NCI-H146 treated with DMSO at 0.1 percent for 48 hours (cell line): ENCODE measurements at regions not wholly inside any gene's neighbourhood (a gene's known extent, or its start where the extent isn't known, plus 50 kb on each side); places are given as distances from the start of the nearest gene placed in this dataset.

ENCODE experiments used
- DNase-seq: peaks from one replicate; lab custom pipeline; 2025; ENCODE audit not compliant: unreplicated experiment; lab: John Stamatoyannopoulos, UW

GRCh38 chr3:148131990-148132638, 565.6 kb upstream of the AGTR1 start:
- DNase-seq: no peak

DNA sequence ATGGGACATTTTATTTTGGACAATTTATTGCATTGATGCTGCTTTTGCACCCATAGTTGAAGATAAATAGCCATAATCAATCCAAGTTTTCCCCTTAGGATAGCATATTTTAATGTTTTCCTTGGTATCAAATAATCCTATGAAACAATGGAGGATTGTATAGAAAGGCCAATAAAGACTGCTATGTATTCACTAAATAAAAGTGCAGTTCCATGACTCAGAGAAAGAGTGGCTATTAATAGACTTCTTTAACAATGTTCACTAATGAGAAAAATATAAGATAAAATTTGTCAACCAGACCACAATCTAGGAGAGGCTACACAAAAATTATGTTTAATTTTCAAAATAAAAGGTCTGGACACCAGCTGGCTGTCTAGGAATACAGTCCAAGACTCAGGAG, 560.9 kb upstream of the AGTR1 start:
- no peak for DNase-seq

DNA sequence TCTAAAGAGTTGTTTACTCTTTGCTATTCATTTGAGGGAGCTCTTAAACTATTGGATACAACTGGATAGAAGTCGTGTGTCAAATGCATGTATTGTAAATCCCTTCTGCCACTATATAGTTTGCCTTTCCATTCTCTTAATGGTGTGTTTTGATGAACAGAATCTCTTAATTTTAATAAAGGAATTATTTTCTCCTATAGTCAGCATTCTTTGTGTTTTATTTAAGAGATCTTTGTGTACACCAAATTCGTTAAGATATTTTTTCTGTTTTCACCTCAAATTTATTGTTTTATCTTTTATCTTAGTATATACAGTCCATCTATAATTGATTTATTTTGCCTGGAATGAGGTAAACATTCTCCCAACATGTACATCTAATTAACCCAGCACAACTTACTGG, 551.5 kb upstream of the AGTR1 start:
- no peak for DNase-seq

GRCh38 chr3:148146947-148147826, 550.5 kb upstream of the AGTR1 start:
- DNase-seq: no peak

GRCh38 chr3:148147903-148148302, 549.8 kb upstream of the AGTR1 start:
- DNase-seq: no peak

- DNase-seq: no peak
Observed at GRCh38 chr3:148149556-148149955, 548.1 kb upstream of the AGTR1 start.

DNA sequence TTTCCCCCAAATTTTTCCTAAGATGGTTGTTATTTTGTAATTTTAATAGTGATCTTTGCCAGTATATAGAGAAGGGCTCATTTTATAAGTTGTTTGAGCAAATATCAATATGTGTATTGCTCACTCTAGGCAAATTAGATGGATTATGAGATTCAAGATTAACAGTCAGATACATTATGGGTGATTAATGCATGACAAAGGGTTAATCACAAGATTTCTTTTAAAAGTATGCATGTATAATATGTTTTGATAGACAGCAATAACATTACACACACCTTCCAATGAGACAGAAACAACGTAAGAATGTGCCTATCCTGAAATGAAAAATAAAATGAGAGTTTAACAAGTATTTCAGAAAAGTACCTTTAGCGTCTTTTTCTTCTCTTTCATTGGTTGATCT, 547.6 kb upstream of the AGTR1 start:
- DNase-seq: no peak

DNA sequence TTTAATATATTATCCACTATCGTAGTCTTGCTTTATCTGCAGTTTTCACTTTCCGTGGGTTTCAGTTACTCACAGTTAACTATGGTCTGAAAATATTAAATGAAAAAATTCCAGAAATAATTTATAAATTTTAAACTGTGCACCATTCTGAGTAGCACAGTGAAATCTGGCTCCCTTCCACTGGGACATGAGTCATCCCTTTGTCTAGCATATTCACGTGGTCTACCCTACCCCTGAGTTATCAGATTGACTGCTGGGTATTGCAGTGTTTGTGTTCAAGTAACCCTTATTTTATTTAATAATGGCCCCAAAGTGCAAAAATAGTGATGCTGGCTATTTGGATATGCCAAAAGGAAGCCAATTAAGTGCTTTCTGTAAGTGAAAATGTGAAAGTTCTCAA, 539.5 kb upstream of the AGTR1 start:
- DNase-seq: no peak

DNA sequence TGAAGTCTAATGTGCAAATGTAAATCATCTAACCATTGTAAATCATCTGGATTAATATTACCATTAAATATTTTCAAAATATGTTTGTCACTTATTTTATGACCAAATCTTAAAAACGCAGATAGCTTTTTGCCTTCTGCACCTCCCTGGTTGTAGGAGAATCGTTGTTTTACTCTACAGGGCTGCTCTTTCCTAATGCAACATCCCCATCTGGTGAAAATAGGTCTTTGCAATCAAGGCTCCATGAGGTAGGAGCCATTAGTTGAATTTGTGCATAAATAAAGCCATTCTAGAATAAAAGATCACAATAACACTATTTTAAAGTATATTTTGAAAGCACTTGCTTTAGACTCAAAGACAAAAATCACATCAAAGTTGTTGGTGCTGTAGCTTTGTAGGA, 535.6 kb upstream of the AGTR1 start:
- no peak for DNase-seq

DNA sequence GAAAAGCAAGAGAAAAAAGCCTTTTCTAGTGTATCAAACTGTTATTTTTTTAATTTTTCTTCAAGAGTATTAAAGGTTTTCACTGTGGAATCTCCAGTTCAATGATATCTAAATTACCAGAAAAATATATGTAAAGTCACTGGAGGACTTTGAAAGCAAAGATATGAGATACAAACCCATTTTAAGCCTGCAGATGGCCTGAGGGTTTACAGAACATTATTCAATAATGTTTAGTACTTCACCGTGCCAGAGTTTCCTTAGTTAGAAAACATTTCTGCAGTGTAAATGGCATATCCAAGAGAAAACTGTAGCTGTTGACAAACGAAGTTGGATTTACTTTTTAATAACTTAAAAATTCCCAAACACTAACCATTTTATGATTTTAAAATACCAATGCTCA, 529.4 kb upstream of the AGTR1 start:
- no peak for DNase-seq

DNA sequence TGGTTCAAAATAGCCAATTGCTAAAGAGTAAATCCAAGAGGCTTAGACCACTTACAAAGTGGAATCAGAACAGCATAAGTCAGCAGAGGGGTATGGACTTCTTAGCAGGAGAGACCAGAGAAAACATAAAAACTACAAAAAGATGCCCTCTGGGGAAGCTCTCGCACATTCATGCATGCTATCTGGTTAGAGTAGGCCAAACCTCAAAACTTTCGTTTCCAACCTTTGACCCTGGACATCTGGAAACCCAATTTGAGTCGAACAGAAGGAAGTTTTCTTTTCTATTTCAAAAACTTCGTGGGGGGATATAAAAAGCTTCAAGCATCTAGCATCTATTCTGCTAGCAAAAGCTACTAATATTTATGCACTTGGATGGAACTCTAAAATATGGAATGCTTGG, 523.9 kb upstream of the AGTR1 start:
- no peak for DNase-seq

GRCh38 chr3:148175214-148175613, 522.5 kb upstream of the AGTR1 start:
- no peak for DNase-seq

DNA sequence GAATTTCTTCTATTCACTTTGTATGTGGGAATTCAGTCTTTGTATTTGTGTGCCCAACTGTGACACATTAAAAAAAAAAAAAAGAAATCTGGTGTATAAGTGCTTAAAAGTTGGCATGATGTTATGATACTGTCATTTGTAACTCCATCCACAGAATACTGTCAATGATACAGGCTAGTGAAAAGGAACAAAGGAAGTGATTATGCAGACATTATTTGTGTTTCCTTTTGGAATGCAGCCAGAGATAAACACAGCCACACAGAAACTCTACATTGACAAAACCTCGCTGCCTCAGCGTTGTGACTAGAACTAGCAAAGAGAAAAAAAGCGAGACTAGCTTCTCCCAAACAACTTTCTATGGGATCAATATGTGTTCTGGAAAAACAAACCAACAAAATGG, 519.2 kb upstream of the AGTR1 start:
- DNase-seq: peak; percentile 80

DNA sequence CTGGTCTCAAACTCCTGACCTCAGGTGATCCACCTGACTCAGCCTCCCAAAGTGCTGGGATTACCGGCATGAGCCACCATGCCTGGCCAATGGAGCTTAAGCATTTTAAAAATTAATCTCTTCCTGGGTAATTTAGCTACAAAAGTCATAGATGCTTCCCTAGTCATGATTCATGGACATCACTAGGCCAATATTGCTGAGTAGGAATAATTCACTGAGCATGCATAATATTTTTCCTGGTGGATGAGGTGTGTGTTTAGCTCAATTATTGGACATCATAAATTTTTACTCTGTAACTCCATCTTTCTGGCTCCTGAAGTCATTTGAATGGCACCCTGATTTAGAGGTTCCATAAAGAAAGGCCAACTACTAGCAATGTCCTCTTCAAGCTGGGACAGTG, 512.9 kb upstream of the AGTR1 start:
- DNase-seq: no peak

- DNase-seq: no peak
Observed at GRCh38 chr3:148186881-148187280, 510.8 kb upstream of the AGTR1 start.

GRCh38 chr3:148187296-148187695, 510.4 kb upstream of the AGTR1 start:
- DNase-seq: no peak

DNA sequence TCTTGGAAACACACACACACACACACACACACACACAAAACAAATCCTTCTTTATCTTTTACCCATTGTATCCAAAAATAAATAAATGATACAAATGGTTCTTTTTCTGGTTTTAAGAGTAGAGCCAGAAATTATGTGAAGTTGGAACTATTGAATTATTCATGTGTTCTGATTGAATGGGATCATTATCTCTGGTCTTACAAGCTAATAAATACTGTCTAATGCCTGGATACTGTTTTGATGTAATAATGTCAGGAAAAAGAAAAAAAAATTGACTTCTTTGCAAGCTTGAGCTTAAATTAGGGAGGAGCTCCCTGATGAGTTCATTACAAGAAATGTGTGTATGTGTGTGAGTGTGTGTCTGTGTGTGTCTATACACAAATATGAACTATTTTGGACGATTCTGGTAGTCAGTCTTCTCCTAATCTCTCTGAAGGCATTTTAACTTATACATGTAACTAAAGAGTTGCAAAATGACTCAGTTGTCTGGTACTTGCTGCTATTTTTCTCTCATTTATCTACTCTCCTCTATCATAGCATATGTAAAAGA, 507.2 kb upstream of the AGTR1 start:
- DNase-seq: no peak

GRCh38 chr3:148191966-148192365, 505.7 kb upstream of the AGTR1 start:
- no peak for DNase-seq

- DNase-seq: no peak
Observed at GRCh38 chr3:148197061-148197460, 500.6 kb upstream of the AGTR1 start.

GRCh38 chr3:148202386-148202785, 495.3 kb upstream of the AGTR1 start:
- DNase-seq: no peak

DNA sequence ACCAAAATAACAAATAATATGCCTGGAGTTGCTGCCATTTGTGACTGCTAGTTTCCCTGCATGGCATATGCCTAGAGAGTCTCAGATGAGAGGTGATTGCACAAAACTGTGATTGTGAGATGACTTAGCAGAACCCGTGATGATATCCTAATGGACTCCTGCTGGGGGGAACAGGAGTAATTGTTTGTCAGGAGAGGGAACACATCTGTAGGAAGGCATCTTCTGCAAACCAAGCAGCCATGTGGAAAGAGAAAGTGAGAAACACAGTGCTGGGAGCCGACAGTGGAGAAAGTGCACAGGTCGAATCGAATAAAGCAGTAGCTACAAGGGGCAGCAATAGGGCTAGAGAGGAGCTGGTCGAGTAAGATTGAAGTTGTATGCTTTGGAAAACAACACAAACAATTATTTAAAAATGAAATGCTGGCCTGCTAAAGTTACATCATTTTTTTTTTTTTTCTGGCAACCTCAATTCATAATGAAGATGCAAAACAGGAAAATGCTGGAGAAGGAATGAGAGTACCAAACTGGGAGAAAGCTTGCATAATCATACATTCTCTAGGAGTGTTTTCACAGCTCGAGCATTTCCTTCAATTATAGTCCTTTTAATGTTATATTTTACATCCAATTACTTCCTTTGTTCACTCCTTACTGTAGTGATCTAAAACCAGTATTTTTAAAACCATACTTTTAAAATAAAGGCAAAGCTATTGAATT, 494.2 kb upstream of the AGTR1 start:
- DNase-seq: peak; percentile 38

- peak; percentile 47 for DNase-seq
Observed at GRCh38 chr3:148204131-148204530, 493.6 kb upstream of the AGTR1 start.
